NB4 (cell line): ENCODE measurements at regions not wholly inside any gene's neighbourhood (a gene's known extent, or its start where the extent isn't known, plus 50 kb on each side); places are given as distances from the start of the nearest gene placed in this dataset.

ENCODE experiments used
- DNase-seq: peaks from one replicate; pipeline ENCODE4 v3.0.0; 2010; ENCODE audit warnings: low read depth
- H3K4me3 ChIP-seq: one replicate; pipeline ENCODE4 v1.5.1; 2011; ENCODE audit warnings: mild to moderate bottlenecking, low read depth, low read length, moderate library complexity
- MYC ChIP-seq: IDR thresholded peaks from 2 replicates; pipeline ENCODE4 v1.6.1; 2011; ENCODE audit warnings: low read depth, low read length
- POLR2A ChIP-seq: IDR thresholded peaks from 2 replicates; pipeline ENCODE4 v1.6.1; 2011; ENCODE audit warnings: mild to moderate bottlenecking; ENCODE audit not compliant: insufficient read length; ENCODE audit errors: extremely low read depth
- TF ChIP-seq, protein P1 (sequence below): IDR thresholded peaks from one replicate; pipeline ENCODE4 v1.5.1; 2012; ENCODE audit warnings: low read depth, low read length
- TF ChIP-seq, protein P2 (sequence below): IDR thresholded peaks from 2 replicates; pipeline ENCODE4 v1.6.1; 2011; ENCODE audit warnings: low read depth, low read length

DNA sequence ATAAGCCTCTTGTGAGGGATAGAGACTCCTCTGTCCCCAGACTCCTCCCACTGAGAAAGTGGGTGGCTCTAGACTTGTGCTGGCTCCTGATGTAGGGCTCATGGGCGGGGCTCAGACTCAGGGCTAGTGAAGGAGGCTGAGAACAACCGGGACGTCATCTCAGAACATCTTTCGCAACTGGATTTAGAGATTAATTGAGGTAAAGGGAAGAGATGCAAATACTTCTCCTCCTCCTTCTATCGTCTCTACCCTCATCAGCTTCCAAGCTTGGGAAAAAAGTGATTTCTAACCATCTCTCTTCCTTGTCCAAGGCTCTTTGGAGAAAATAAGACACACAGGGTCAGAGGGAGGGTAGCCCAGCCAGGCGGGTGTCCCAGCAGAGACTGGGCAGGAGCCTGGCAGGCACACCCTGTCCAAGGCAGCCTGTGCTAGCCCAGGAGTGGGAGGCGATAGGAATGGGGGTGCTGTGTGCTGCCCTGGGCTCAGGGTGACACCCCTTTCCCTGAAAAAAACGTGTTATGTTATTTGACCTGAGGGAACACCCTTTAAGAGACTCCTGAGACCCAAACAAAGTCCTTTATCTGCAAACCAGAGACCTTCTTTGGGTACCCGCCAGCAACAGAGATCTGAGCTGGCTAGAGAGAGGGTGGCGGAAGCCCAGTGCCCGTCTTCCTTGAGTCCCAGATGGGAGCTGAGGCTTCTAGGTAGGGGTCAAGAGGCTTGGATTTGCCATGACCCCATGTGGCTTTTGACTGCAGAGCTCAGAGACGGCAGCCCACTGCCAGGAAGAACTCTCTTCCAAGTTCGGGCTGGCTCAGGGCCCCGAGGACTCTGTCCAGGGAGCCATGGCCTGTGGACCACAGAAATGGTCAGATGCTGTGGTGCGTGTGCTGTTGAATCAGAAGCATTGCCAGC lies 160.9 kb downstream of the ADAMTS15 start:
- H3K4me3 ChIP-seq, result no peak overlapping the region
- peak; percentile 52 for DNase-seq
- TF ChIP-seq, protein P1, sequence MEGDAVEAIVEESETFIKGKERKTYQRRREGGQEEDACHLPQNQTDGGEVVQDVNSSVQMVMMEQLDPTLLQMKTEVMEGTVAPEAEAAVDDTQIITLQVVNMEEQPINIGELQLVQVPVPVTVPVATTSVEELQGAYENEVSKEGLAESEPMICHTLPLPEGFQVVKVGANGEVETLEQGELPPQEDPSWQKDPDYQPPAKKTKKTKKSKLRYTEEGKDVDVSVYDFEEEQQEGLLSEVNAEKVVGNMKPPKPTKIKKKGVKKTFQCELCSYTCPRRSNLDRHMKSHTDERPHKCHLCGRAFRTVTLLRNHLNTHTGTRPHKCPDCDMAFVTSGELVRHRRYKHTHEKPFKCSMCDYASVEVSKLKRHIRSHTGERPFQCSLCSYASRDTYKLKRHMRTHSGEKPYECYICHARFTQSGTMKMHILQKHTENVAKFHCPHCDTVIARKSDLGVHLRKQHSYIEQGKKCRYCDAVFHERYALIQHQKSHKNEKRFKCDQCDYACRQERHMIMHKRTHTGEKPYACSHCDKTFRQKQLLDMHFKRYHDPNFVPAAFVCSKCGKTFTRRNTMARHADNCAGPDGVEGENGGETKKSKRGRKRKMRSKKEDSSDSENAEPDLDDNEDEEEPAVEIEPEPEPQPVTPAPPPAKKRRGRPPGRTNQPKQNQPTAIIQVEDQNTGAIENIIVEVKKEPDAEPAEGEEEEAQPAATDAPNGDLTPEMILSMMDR, result no peak
- no peak for TF ChIP-seq POLR2A
- no peak for TF ChIP-seq MYC
- TF ChIP-seq, protein P2, sequence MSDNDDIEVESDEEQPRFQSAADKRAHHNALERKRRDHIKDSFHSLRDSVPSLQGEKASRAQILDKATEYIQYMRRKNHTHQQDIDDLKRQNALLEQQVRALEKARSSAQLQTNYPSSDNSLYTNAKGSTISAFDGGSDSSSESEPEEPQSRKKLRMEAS, result no peak

DNA sequence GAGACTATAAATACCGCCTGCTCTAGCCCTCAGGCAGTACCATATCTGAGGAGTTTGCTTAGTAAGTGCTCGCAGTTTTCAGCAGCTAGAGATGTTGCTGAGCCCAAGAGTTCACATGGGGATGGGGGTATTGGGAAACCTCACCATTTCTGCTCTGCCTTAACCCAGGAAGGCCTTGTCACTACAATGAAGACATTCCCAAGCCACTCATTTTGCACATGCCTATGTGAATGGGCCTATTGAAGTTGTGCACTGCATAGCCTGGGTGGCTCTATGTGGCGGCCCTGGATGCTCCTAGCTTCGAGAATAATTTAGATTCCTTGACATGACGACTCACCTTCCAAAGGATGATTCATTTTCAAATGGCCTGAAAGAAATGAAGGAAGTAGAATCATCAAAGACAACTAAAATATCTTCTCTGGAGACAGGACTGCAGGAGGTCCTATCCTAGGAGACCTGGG lies 163.4 kb downstream of the ADAMTS15 start:
- no peak for TF ChIP-seq MYC
- TF ChIP-seq, protein P1, result no peak
- no peak for TF ChIP-seq POLR2A
- TF ChIP-seq, protein P2, result no peak
- DNase-seq, result no peak
- H3K4me3 ChIP-seq, result no peak overlapping the region

DNA sequence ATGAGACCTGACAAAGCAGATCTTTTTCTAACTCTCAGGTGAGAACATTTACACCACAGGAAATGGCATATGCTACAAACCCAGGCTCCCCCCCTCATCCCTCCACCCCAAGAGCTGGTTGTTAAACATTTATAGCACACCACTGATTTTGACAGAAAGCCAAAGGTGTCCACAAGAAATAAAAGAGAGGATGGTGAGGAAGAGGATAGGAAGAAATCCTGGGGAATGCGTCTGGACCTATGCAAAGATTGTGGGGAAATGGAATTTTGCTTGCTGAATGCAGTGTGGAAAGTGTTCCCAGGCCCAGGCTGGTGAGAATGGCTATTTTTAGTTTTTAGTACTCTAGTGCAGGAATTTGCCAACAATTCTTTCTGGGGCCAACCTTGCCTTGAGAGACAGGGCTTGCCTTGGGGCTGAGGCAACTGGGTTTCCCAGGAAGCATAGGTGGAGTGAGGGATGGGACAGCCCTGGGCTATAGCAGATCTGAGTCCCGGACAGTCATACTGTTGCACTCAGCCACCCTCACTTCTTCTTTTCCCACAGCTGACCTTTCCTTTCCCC lies 163.9 kb downstream of the ADAMTS15 start:
- TF ChIP-seq, protein P1, result no peak
- TF ChIP-seq MYC, result no peak
- TF ChIP-seq POLR2A, result no peak
- TF ChIP-seq, protein P2, result no peak
- DNase-seq, result no peak
- H3K4me3 ChIP-seq, result no peak overlapping the region

DNA sequence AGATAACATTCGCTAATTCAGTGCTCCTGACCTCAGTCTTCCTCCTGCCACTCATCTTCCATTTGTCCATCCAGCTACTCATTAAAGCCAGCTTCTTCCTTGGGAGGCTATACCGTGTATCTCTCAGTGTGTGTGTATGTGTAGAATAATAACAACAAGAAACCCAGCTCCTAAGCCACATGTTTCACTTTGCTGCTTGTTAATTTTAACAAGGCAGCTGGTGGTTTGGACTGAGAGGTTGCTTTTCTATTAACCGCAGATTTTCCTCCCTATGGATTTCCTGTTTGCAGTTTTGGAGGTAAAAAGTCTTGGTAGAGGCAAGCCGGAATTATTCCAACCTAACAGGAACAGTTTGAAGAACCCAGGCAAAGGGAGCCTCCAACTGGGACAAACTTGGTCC lies 165.0 kb downstream of the ADAMTS15 start:
- H3K4me3 ChIP-seq, result no peak overlapping the region
- TF ChIP-seq MYC, result no peak
- TF ChIP-seq, protein P1, result no peak
- TF ChIP-seq, protein P2, result no peak
- no peak for TF ChIP-seq POLR2A
- DNase-seq, result no peak

DNA sequence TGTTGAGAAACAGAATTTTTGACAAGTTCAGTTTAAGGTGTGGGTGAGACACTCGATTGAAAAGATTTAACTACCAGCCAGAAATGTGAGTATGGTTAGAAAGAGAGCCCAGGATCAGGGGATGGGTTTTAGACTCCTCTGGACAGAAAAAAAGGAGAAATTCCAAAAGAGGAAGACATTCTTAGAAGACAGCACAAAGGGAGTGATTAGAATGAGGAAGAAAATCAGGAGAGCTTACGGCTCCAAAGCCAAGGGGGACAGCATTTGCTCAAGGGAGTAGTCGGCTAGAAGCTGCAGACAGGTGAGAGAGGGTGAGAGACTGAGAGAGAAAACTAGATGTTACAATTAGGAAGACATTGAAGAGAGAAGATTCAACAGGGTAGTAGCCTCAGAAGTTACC lies 166.1 kb downstream of the ADAMTS15 start:
- no peak for DNase-seq
- H3K4me3 ChIP-seq, result no peak overlapping the region
- TF ChIP-seq, protein P1, result no peak
- TF ChIP-seq, protein P2, result no peak
- no peak for TF ChIP-seq POLR2A
- TF ChIP-seq MYC, result no peak
